Coronary artery (tissue), 2 donors: ENCODE measurements at regions not wholly inside any gene's neighbourhood (a gene's known extent, or its start where the extent isn't known, plus 50 kb on each side); places are given as distances from the start of the nearest gene placed in this dataset.

ENCODE experiments used
- DNase-seq: peaks from one replicate; pipeline ENCODE4 v3.0.0-alpha.2; 2017; ENCODE audit warnings: low spot score
- H3K27ac ChIP-seq, 2 donors: fragments of 200-600 bp; sonication (generic); one replicate each; pipeline ENCODE4 v1.5.1; 2016 to 2019
- H3K4me3 ChIP-seq: fragments of 200-600 bp; sonication (generic); 2 replicates; pipeline ENCODE4 v1.5.1; 2016; ENCODE audit warnings: mild to moderate bottlenecking, moderate library complexity
- CTCF ChIP-seq: fragments of 200-600 bp; sonication (generic); IDR thresholded peaks from one replicate; pipeline ENCODE4 v1.5.1; 2019; ENCODE audit warnings: antibody characterized with exemption

- TF ChIP-seq CTCF = no peak
- H3K27ac ChIP-seq = no peak overlapping the region
- DNase-seq = no peak
Observed at GRCh38 chr13:67855741-67856238, 625.7 kb upstream of the PCDH9 start.

GRCh38 chr13:67854990-67855389 lies 624.9 kb upstream of the PCDH9 start:
- no peak for DNase-seq
- Histone ChIP-seq H3K27ac (no peak overlapping the region), H3K4me3 (no peak overlapping the region)
- TF ChIP-seq CTCF = no peak

More at GRCh38 chr13:67855741-67856238, 625.7 kb upstream of the PCDH9 start:
- H3K4me3 ChIP-seq = no peak overlapping the region

- DNase-seq = no peak
- TF ChIP-seq CTCF = no peak
- Histone ChIP-seq H3K4me3 (no peak overlapping the region), H3K27ac (no peak overlapping the region)
Observed at GRCh38 chr13:67844574-67844973, 614.4 kb upstream of the PCDH9 start.

GRCh38 chr13:67841071-67841470 lies 610.9 kb upstream of the PCDH9 start:
- Histone ChIP-seq H3K27ac (no peak overlapping the region), H3K4me3 (no peak overlapping the region)
- DNase-seq = no peak
- TF ChIP-seq CTCF = no peak

- no peak for DNase-seq
- TF ChIP-seq CTCF = no peak
- H3K4me3 ChIP-seq = no peak overlapping the region
- no peak overlapping the region for H3K27ac ChIP-seq
Observed at GRCh38 chr13:67833564-67833963, 603.4 kb upstream of the PCDH9 start.

GRCh38 chr13:67829641-67830040 lies 599.5 kb upstream of the PCDH9 start:
- TF ChIP-seq CTCF = no peak
- DNase-seq = no peak
- Histone ChIP-seq H3K4me3 (no peak overlapping the region), H3K27ac (no peak overlapping the region)

- H3K4me3 ChIP-seq = no peak overlapping the region
- no peak for DNase-seq
Observed at GRCh38 chr13:67827992-67828391, 597.9 kb upstream of the PCDH9 start.

More at GRCh38 chr13:67827992-67828391, 597.9 kb upstream of the PCDH9 start:
- H3K27ac ChIP-seq = no peak overlapping the region
- TF ChIP-seq CTCF = no peak
